BLaER1 treated with 17β-estradiol and CSF1 and Interleukin-3, amounts not matched to agents 10 nM and 100 nM (cell line): ENCODE measurements at regions not wholly inside any gene's neighbourhood (a gene's known extent, or its start where the extent isn't known, plus 50 kb on each side); places are given as distances from the start of the nearest gene placed in this dataset.

Experiments used
- H3K27ac ChIP-seq, 11 experiments: shearing (Covaris generic); formaldehyde crosslinking; 2 replicates each; pipeline ENCODE4 v1.8.1; 2022
- H3K27me3 ChIP-seq, 11 experiments: shearing (Covaris generic); formaldehyde crosslinking; 2 replicates each; pipeline ENCODE4 v1.8.1; 2022
- H3K36me3 ChIP-seq, 11 experiments: shearing (Covaris generic); formaldehyde crosslinking; 2 replicates each; pipeline ENCODE4 v1.8.1; 2022
- H3K4me1 ChIP-seq, 10 experiments: shearing (Covaris generic); formaldehyde crosslinking; 2 replicates each; pipeline ENCODE4 v1.8.1; 2022
- H3K4me2 ChIP-seq, 11 experiments: shearing (Covaris generic); formaldehyde crosslinking; 2 replicates each; pipeline ENCODE4 v1.8.1; 2022
- H3K4me3 ChIP-seq, 10 experiments: shearing (Covaris generic); formaldehyde crosslinking; 2 replicates each; pipeline ENCODE4 v1.8.1; 2022
- H3K9ac ChIP-seq, 11 experiments: shearing (Covaris generic); formaldehyde crosslinking; 2 replicates each; pipeline ENCODE4 v1.8.1; 2022
- H3K9me3 ChIP-seq, 11 experiments: shearing (Covaris generic); formaldehyde crosslinking; replicated peaks in 1 of 11; 2 replicates each; pipeline ENCODE4 v1.8.1; 2022
- H4K20me1 ChIP-seq, 11 experiments: shearing (Covaris generic); formaldehyde crosslinking; 2 replicates each; pipeline ENCODE4 v1.8.1; 2022
- Cebpa-rat ChIP-seq, 11 experiments: shearing (Covaris generic); IDR thresholded peaks; 2 replicates each; pipeline ENCODE4 v1.8.1; 2022

DNA sequence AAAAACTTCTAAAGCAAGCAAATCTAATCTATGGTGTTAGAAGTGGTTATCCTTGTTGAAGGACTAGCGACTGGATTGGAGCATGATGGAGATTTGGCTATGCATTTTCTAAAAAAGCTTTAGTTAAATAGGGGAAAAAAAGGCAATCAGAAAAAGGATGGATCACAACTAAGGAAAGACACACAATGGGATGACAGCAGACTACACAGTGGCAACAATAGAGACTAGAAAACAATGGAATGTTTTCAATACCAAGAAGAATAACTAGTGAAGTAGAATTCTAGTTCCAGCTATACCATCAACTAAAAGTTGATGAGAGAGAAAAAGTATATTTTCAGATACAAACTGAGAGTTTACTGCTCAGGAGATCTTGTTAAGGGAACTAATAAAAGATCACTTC is 605.8 kb downstream of the PTPRU start:
- no peak for TF ChIP-seq Cebpa-rat (IDR thresholded peaks at IDR 0.05)
- Histone ChIP-seq H3K4me1 (peaks cover 0 to 4% (median 0%) of the 10 kb centered on the region in 10 experiments; a peak in 4 of 20 replicates), H3K27ac (no peak overlapping the region), H3K4me3 (no peak overlapping the region), H3K9ac (no peak overlapping the region), H4K20me1 (no peaks in the 10 kb centered on the region), H3K4me2 (no peak overlapping the region), H3K9me3 (peaks cover 16 to 21% (median 20%) of the 10 kb centered on the region in 11 experiments), H3K27me3 (no peaks in the 10 kb centered on the region), H3K36me3 (no peaks in the 10 kb centered on the region)

DNA sequence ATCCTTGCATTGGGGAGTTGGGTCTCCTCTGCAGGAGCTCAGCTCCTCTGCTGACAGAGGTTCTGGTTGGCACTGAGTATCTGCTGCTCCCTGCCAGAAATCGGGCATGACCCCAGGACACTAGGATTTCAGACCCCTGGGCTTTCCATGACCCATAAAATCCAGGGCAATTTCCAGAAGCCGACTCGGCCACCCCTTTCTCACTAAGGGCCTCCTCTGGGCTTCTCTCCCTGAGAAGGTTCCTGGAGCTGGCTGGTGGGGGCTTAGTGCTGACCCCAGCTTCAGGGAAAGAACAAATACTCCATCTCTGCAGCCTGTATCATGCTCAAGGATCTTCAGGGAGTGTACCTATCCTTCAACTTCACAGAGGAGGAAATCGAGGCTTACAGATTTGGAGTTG is 603.4 kb downstream of the PTPRU start:
- no peaks in the 10 kb centered on the region for H3K27me3 ChIP-seq
- no peak overlapping the region for H3K4me2 ChIP-seq
- TF ChIP-seq Cebpa-rat (IDR thresholded peaks at IDR 0.05) = no peak
- H3K27ac ChIP-seq = no peak overlapping the region
- H3K9ac ChIP-seq = no peak overlapping the region
- H3K4me3 ChIP-seq = no peak overlapping the region
- H4K20me1 ChIP-seq = no peaks in the 10 kb centered on the region
- peaks cover 16 to 21% (median 20%) of the 10 kb centered on the region in 11 experiments for H3K9me3 ChIP-seq
- peaks cover 0 to 24% (median 10%) of the 10 kb centered on the region in 10 experiments; a peak in 13 of 20 replicates for H3K4me1 ChIP-seq
- H3K36me3 ChIP-seq = no peaks in the 10 kb centered on the region

DNA sequence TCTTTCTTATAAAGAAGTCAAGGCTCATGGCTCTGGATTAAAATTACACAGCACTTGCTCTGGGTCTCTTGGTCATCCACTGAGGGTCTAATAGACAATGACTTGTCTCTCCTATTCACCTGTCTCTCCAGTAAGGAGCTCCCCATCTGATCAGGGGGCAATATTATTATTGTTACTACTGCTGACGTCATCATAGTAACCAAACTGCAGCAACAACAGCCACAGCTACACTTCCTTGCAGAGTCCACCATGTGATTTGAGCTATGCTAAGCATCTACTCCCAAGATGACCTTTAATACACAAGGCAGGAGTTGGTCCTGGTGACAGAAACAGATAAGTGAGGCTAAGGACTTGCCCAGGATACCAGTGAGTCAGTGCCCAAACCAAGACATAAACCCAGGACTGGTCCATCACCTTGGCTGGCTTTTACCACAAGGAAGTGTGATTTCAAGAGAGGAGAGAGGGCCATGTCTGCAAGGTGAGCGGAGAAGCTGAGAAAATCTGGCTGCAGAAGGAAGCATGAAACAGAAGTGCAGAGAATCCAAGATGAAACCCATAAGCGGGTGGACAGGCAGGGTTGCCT is 602.5 kb downstream of the PTPRU start:
- TF ChIP-seq Cebpa-rat (IDR thresholded peaks at IDR 0.05) = no peak
- Histone ChIP-seq H3K27ac (no peak overlapping the region), H3K9me3 (peaks cover 16 to 21% (median 20%) of the 10 kb centered on the region in 11 experiments), H3K27me3 (no peaks in the 10 kb centered on the region), H3K36me3 (no peaks in the 10 kb centered on the region), H3K4me1 (peaks cover 0 to 28% (median 10%) of the 10 kb centered on the region in 10 experiments; a peak in 13 of 20 replicates), H4K20me1 (no peaks in the 10 kb centered on the region), H3K9ac (no peak overlapping the region), H3K4me3 (no peak overlapping the region), H3K4me2 (no peak overlapping the region)

DNA sequence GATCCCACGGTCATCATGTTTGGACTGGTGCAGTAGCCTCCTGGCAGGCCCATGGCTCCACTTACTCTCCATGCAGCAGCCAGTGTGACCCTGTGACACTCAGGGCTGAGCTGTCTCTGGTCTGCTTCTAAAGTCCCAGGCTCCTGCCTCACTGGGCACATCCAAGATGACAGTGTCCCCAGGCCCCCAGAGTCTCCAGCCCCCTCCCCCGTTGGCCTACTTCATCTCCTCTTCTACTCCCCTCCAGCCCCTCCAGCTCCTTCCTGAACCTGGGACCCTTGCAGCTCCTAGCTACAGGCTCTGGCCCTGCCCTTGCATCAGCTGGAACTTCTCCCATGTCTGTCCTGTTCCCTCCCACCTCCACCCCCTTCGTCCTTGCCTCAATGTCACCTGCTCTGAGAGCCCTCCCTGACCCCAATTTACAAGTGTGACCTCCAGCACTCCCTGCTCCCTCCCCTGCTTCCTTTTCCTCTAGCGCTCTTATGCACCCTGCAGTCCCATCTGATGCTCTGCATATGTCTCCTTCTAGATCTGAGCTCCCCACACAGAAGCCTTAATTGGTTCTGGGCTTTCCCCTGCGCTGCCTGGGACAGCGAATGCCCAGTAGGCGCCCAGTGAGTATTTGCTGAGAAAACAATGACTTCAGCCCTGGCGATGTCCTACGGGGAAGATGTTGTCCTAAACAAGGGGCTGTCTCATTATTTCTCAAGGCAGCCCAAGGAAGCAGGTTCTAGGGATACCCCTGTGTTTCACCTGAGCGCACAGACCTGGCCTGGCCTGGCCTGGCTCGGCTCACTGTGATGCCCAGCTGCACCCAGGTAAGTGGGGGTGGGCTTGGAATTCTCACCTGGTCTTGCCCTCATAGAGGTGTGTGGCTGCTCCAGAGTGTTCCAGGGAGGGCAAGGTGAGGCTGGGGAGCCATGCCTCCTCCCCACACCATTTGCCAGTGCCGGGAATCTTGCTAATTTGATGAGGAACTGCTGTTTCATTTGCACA is 600.6 kb downstream of the PTPRU start:
- Histone ChIP-seq H4K20me1 (no peaks in the 10 kb centered on the region), H3K4me2 (peak overlapping the region in 4 of 11 experiments; percentile 5 to 28 (median 12); a peak in 4 of 22 replicates), H3K4me3 (no peak overlapping the region), H3K4me1 (peaks cover 0 to 46% (median 23%) of the 10 kb centered on the region in 10 experiments; a peak in 13 of 20 replicates), H3K36me3 (no peaks in the 10 kb centered on the region), H3K9ac (no peak overlapping the region), H3K9me3 (peaks cover 8 to 13% (median 12%) of the 10 kb centered on the region in 11 experiments), H3K27ac (no peak overlapping the region), H3K27me3 (no peaks in the 10 kb centered on the region)
- no peak for TF ChIP-seq Cebpa-rat (IDR thresholded peaks at IDR 0.05)

DNA sequence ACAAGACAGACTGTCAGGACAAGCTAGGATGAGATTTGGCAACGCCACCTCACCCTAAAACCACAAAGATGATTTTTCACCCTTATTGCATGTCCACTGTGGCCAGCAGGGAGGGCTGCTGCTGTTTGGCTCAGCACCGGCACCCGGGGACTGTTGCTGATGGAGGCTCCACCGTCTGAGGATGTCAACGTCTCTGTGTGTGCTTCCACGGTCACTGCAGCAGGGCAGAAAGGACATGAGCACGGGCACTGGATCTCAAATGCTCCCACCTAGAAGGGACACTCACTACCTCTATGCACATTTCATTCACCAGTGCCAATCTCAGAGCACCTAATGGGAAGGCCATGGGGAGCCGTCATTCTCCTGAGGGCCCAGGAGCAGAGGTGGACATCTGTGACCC is 599.6 kb downstream of the PTPRU start:
- TF ChIP-seq Cebpa-rat (IDR thresholded peaks at IDR 0.05) = no peak
- peaks cover 0 to 2% (median under 1%) of the 10 kb centered on the region in 11 experiments; a peak in 8 of 22 replicates for H3K9me3 ChIP-seq
- peaks cover 0 to 57% (median 34%) of the 10 kb centered on the region in 10 experiments; a peak in 15 of 20 replicates for H3K4me1 ChIP-seq
- H3K27me3 ChIP-seq = peaks cover 0 to 8% (median 0%) of the 10 kb centered on the region in 11 experiments; a peak in 2 of 22 replicates
- peak overlapping the region in 7 of 11 experiments; percentile 13 to 36 (median 27); a peak in 9 of 22 replicates for H3K4me2 ChIP-seq
- no peaks in the 10 kb centered on the region; a peak in 1 of 22 replicates for H4K20me1 ChIP-seq
- no peak overlapping the region for H3K27ac ChIP-seq
- no peak overlapping the region for H3K4me3 ChIP-seq
- no peak overlapping the region for H3K9ac ChIP-seq
- no peaks in the 10 kb centered on the region for H3K36me3 ChIP-seq

DNA sequence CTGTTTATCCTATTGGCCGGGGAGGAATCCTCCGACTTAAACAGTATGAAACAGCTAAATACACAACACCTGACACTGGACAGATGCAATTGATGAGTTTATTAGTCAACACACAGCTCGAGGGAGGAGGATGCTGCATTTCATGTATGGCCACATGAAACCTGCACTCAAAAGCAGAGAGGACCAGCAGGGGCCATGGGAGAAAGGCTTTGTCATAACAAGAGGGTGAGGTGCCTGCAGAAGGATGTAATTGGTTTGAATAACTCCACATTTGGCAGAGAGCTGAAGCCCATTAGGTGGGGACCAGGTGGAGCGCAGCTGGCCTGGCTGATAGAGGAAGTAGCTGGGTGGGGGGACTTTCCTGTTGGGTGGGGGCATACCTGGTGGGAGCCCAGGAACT is 599.1 kb downstream of the PTPRU start:
- H3K27me3 ChIP-seq = peaks cover 0 to 13% (median 0%) of the 10 kb centered on the region in 11 experiments; a peak in 3 of 22 replicates
- no peaks in the 10 kb centered on the region; a peak in 1 of 22 replicates for H4K20me1 ChIP-seq

DNA sequence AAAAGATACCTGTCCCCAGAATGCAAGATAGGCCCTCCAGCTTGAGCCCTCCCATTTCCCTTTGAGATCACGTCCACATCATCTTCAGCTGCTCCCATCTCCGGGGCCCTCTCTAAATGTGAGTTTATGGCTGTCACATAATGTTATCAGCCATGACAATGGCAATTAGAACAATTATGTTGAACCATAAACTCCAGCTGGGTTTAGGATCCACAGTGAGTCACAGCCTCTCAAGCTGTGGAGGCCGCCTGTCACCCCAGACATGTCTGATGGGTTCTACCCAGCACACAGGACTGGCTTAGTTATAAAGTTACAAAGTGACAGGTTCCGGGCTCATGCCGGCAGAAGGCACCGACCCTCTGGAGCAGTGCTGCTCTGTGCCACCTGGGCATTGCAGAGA is 597.3 kb downstream of the PTPRU start:
- H3K4me2 ChIP-seq = peak overlapping the region in 6 of 11 experiments; percentile 25 to 86 (median 84); a peak in 8 of 22 replicates
- no peaks in the 10 kb centered on the region for H3K9me3 ChIP-seq
- peaks cover 0 to 31% (median 0%) of the 10 kb centered on the region in 11 experiments; a peak in 5 of 22 replicates for H3K27me3 ChIP-seq
- TF ChIP-seq Cebpa-rat (IDR thresholded peaks at IDR 0.05) = no peak
- H3K36me3 ChIP-seq = no peaks in the 10 kb centered on the region
- no peak overlapping the region for H3K4me3 ChIP-seq
- no peak overlapping the region for H3K27ac ChIP-seq
- no peak overlapping the region for H3K9ac ChIP-seq
- H4K20me1 ChIP-seq = no peaks in the 10 kb centered on the region; a peak in 1 of 22 replicates
- H3K4me1 ChIP-seq = peaks cover 4 to 80% (median 57%) of the 10 kb centered on the region in 10 experiments; a peak in 19 of 20 replicates

More for the DNA sequence above, 599.1 kb downstream of the PTPRU start:
- TF ChIP-seq Cebpa-rat (IDR thresholded peaks at IDR 0.05) = no peak
- Histone ChIP-seq H3K4me3 (no peak overlapping the region), H3K9me3 (no peaks in the 10 kb centered on the region), H3K9ac (no peak overlapping the region), H3K4me1 (peaks cover 0 to 62% (median 38%) of the 10 kb centered on the region in 10 experiments; a peak in 17 of 20 replicates), H3K27ac (no peak overlapping the region), H3K4me2 (peak overlapping the region in 7 of 11 experiments; percentile 13 to 36 (median 27); a peak in 9 of 22 replicates), H3K36me3 (no peaks in the 10 kb centered on the region)

DNA sequence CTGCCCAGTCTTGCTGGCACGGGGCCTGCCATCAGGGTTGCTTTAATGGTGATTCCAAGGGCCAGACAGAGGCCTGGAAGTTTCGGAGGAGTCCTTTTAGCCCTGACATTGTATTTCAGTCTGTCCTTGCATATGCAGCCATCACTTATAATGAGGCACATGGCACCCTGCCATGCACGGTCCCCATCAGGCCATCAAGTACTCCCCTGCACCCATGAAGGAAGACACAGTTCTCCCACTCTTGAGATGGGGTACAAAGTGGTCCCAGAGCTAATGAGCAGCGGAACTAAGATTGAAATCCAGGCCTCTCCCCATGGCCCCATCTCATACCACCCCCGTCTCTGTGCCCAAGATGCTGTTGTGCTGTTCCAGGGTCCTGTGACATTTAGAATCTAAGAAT is 596.6 kb downstream of the PTPRU start:
- no peaks in the 10 kb centered on the region; a peak in 1 of 22 replicates for H4K20me1 ChIP-seq
- H3K27ac ChIP-seq = no peak overlapping the region
- no peaks in the 10 kb centered on the region for H3K36me3 ChIP-seq
- no peaks in the 10 kb centered on the region for H3K9me3 ChIP-seq
- peak overlapping the region in 6 of 11 experiments; percentile 25 to 86 (median 84); a peak in 11 of 22 replicates for H3K4me2 ChIP-seq
- peaks cover 0 to 34% (median 0%) of the 10 kb centered on the region in 11 experiments; a peak in 5 of 22 replicates for H3K27me3 ChIP-seq
- no peak overlapping the region for H3K9ac ChIP-seq
- H3K4me1 ChIP-seq = peaks cover 8 to 87% (median 63%) of the 10 kb centered on the region in 10 experiments; a peak in 19 of 20 replicates
- no peak overlapping the region for H3K4me3 ChIP-seq
- no peak for TF ChIP-seq Cebpa-rat (IDR thresholded peaks at IDR 0.05)
